CD4-positive, alpha-beta T cell treated with Interleukin-17A for 4 hours (primary cell): ENCODE measurements at regions not wholly inside any gene's neighbourhood (a gene's known extent, or its start where the extent isn't known, plus 50 kb on each side); places are given as distances from the start of the nearest gene placed in this dataset.

Experiments used
- DNase-seq: peaks from one replicate; pipeline ENCODE4 v3.0.0-alpha.2; 2020; ENCODE audit warnings: mixed read lengths

DNA sequence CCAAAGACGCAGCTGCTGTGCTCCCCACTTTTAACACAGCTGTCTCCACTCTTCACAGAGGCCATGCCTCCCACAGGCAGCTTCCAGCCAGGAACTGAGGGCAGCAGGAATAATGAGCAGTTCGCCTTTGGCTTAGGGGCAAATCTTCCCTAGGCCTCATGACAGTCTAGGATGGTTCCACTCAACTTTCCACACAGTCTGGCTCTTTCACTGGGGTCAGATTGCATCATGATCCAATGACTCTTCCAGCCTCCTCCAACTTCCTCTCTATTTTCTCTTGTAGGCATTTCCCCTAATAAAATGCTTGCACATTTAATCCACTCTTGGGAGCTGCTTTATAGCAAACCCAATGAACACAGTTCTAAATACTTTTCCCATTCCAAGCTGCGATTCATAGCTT lies 271.6 kb upstream of the ATP2B1 start:
- no peak for DNase-seq

DNA sequence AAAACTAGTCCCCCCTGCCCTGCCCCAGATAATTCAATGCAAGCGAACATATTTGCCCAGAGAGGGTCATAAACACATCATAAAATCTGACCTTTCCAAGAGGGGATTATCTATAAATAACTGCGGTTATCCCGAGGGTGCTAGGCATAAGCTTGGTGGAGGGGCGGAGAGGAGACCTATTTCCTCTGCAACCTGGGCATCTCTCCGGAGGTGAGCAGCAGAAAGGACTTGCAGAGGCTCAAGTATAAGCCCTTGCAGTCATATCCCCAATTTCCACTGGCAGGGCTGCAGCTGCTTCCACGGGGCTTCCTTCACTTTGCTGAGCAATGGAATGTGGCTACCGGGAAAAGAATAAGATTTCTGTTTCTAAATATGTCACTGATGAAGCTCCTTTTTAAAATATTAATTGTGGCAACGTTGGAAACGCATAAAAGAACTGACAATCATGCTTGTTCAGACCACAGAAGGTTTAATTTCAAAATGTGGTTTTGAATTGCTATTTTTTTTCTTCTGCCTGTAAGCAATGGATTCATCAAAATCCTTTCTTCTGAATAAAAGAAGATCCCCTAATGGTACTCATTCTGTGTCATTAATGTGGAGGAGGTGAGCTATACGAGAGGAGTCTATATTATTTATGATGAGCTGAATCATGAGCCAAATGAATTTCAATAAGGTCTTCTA lies 268.9 kb upstream of the ATP2B1 start:
- no peak for DNase-seq

DNA sequence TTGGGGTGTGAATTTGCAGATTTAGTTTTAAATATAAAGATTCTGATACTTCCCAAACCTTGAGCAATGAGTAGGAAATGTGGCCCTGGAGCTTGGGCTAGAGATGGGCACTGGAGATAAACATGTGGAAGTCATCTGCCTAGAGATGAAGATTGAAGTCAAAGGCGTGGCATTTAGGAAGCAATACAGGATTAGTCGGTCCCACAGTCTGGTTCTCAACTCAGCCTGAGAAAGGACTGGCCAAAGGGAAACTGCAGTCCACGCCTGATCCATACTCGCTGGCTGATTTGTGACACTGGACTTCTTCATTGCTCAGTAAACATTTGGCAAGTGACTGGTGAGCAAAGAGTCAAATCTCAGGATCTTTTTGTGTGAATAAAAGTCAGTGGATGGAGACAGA lies 268.2 kb upstream of the ATP2B1 start:
- DNase-seq: no peak

DNA sequence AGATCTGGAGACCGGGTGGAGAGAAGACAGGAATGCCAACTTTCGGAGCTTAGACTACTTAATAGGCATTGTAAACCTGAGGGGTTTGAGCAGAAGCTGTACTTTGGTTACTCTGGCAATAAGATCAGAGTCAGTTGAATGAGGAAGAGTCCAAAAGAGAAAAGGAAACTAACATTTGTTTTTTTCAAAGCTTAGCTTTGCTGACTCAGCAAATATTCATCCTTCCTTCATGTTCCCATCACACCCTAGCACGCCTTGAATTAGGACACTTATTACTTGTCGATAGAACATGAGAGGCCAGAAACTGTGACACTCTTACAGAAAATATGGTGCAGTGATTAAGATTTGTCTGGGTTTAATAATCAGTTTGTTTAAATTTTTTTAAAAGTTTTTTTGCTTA lies 266.9 kb upstream of the ATP2B1 start:
- DNase-seq: no peak

DNA sequence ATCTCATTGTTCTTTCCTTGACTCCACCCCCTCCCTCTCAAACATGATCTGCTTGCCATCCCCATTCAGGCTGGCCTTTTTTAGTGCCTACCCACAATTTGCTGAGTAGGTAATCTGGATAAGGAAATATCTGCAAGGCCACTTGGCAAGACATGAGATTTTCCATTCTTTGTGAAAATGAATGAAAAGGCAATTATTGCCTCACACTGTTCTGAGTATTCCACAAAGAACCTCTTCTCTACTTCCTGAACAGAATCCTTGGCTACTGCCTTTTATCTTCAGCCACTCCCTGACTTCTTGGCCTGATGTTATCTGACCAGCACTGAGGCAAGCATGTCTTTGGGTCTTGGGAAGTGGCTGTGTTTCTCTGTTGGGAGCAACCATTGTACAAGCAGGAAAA lies 263.2 kb upstream of the ATP2B1 start:
- no peak for DNase-seq

DNA sequence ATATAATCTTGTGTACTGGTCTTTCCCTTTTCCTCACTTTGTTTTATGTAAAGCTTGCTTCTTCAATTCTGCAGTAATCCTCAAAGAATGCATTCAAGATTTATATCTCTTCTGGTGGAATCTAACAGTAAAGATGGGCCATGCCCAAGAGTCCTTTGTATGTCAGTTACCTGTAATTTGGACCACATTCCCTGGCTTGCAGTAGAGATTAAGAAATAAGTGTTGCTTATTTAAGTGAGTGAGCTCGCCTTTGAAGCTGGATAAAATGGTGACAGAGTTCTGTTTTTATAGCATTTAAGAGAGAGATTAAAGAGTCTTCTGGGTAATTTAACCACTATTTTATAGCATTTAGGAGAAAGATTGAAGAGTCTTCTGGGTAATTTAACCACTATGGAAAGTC lies 262.1 kb upstream of the ATP2B1 start:
- DNase-seq: no peak

DNA sequence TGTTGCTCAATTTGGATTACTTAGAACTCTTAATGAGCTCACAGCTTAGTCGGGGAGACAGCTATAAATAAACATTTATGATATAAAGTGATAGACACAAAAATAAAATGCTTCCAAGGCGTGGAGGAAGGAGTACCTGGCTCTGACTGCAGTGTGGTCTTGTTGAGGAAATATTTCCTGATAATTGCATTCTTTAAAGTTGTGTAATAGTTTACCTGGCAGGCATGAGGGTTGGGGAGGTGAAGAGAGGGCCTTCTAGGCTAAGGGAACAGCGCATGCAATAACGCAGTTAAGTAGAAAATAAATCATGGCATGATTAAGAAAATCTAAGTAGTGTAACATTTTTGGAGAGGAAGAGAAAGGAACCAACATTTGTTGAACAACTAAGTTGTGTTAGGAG lies 260.5 kb upstream of the ATP2B1 start:
- DNase-seq: no peak

DNA sequence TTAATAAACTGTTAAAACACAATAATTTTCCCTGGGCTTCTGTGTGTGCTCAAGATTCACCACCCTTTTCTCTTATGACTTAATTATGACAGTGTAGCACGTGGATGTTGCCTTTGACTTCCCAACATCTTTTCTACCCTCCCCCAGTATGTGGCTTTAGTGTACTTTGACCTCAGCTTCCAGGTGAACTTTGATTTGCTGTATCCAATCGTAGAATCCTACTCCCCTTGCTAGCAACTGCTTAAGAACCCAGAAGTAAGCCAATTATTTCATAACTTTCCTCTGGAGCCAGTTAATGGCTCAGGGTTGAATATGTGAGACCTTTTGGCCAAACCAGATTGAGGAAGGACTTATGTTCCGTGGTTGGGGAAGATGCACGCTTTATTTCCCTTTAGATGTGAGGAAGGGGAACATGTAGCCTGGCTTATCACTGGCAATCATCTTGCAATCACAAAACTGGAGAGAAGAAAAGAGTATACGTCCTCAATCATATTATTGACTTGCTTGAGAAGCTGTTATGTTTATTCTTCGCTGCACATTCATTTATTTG lies 259.6 kb upstream of the ATP2B1 start:
- DNase-seq: no peak

DNA sequence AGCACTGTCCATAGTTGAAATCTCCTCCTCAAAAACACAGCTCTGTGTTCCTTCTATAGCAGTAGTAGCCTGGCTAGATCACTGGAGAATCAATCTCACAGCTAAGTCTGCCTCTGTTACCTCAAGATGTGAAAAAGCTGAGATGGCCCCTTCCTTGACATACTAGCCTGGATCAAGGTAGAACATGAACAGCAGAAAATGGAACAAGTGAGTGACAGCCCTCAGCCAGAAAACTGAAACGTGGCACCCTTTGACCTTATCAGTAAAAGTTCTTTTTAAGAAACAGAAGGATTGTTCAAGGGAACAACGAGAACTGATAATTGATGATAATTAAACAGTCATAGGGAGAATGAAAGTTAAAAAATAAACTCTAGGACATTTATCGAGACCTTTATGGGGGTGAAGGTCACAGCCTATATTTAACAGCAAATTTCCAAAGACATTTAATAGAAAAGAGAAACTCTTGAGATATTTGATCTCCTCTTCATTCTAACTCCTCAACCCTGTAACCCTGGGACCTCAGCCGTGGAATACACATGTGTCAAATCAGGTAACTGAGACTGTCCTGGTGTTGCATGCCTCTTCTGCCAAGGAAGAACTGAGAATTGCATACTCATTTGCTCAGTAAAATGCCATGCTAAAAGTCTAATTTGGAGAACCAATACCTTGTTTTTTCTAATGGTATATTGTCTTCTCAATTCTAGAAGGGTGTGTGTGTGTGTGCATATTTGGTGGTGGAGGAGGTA lies 258.0 kb upstream of the ATP2B1 start:
- DNase-seq: no peak

DNA sequence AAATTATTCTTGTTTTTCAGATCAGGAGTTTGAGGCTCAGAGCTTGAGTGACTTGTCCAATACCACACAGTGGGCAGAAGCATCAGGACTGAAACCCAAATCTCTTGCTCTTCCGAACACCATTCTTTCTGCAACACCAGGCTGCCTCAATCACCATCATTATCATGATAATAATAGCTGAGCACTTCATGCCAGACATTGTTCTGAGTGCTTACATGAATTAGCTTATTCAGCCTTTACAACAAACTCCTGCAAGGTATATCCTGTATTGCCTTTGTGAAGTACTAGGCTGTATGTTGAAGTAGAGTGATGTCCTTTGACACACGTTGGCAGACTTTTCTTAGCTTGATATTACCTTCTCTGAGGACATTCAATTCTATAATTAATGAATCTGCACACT lies 257.4 kb upstream of the ATP2B1 start:
- no peak for DNase-seq

DNA sequence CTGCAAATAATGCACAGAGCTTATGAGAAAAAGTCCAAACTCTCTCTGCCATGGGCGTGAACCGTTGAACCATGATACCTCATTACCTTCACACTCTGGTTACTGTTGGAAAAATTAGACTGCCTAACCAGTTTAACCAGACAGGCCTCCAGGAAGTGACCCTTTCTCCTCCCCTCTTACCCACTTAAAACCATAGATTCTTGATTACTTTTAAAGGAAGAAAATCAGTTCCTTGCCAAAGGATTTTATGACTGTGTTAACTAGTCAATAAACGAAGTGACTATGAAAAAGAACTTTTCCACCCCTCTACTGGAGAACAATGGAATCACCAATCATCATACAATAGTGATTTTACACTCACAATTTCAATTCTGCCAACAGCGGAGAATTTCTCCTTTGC lies 254.0 kb upstream of the ATP2B1 start:
- DNase-seq: no peak

DNA sequence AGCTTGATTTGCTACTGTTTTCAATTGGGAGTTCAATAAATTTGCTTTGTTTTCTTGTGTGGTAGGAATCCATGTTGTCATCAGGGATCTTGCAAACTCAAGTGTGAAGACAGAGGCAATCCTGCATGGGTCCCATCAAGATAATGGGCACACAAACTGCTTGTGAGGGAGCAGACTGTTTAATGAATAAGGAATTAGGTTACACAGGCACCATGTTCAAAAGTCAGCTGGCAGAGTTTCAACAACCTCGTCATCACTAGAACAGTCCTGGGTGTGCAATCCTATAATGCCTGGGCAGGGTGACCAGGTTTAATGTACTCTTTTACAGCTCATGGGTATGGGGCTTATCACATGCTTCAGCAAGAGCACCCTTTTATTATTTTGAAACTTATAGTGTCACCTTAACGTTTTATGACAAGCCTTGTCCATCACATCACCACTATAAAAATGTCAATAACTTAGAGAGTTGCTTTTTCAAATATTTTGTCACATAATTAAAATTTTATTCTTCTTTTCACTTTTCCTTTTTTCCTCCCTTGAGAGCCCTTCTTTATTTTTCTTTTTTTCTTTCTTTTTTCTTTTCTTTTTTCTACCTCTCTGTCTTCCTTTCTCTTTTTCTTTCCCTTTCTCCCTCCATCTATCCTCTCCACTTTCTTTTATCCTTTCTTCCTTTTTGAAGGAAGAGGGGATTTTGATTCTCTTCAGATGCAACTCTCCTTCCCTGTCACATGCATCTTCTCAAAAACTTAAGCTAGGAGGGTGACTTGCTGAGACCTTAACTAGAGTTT lies 252.2 kb upstream of the ATP2B1 start:
- no peak for DNase-seq

DNA sequence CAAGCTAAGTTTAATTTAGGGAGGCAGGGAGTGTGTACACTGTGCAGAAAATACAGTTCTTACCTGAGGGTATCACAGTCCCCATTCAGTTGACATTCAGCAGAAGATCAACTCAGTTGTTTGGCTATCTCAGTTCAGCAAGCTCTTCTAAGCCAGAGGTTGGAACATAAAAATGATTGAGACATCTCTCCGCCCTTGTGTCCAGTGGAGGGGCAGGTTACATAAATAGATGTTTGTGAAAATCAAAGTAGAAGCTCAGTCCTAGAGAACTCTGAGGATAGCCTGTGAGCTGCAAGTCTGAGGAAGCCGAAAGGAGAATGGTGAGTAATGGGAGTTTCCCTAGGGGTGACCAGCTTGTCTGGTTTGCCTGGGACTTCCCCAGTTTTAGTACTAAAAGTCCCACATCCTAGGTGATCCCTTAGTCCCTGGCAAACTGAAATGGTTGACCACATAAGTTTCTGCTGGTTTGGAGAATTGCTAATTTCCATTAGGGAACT lies 251.4 kb upstream of the ATP2B1 start:
- no peak for DNase-seq

DNA sequence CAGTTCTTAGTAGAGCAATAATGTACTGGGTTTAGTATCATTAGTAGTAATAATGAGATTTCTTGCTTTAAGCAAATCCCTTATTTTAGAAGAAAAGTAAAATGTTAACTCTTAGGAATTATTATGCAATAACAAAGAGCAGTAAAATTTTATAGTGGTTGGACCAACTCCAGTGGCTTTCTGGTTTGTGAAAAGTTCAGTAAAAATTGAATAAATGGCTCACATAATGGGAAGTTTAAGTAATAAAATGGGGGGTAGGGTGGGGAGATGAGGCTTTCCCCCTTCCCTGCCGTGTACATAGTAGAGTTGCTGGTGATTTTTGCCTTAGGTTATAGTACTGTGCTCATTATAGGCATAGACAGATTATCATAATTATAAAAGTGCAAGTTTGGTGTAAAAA lies 250.5 kb upstream of the ATP2B1 start:
- DNase-seq: no peak

DNA sequence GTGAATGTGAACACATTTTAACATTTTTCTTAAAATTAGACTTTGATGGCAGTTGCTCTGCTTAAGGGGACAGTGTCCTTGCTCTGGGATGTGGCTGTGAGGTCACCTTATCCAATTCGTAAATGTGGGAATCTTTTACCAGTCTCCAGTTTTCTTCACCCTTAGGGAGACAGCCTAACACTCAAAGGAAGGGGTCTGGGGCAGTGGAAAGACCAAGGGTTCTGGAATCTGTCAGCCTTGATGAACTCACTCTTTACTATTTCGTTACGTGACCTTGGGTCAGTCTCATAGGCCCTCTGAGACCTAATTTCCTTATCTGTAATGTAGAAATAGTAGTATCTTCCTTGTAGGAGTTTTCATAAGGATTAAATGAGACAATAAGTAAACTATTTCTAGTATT lies 245.6 kb upstream of the ATP2B1 start:
- DNase-seq: no peak

DNA sequence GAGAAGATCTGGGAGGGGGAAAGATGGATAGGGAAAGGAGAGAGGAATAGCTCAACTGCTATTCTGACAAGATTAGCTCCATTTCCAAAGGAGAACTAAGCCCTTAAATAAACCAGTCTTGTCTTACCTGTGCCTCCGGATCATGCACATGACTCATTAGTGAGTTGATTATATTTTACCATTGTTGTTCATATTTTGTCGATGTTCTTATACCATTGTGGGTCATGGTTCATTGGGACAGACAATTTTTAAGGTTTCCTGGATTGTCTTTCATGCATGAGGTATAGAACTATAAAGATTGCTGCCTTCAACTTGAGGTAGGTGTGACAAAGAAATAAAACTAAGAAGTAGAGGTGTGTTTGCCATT lies 243.0 kb upstream of the ATP2B1 start:
- DNase-seq: no peak

DNA sequence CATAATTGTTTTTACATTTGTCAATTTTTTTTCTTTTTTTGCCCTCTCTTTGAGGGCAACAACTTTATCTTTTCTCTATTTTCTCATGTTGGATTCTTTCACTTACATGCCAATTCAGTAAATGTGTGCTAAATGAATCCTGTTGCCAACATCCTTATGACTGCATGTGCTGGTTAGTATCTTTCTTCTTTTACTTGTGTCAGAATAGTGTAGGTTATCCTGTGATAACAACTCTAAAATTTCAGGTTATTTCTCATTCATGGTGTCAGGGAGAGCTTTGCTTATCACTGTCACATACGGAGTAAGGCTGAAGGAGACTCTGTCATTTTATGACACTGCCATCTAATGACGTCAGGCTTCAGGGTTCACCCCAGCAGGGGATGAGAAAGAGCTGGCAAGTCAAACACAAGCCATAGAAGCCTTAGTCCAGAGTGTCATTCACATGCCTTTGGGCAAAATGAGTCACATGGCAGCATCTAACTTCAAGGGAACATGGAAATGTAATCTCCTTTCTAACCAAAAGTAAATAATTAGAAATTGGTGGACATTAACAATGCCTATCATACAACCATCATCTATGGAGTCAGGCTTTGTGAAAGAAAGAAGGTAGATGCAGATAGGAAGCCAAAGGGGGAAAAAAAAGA lies 242.5 kb upstream of the ATP2B1 start:
- no peak for DNase-seq

DNA sequence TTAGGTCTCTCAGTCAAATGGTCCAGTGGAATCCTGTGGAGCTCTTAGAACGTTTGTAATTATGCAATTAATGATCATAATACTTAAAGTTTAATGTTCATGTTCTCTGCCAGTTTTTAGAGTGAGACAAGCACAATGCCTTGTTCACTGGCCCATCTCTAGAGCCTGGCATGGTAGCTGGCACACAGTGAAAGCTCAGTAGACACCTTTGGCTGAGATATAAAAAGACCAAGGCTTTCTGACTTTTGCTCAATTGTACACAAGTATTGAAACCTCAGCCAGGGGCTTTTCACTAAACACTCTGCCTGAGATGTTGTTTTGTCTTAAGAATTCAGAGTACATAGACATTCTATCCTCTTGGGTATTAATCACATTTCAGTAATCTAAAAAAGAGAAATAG lies 241.8 kb upstream of the ATP2B1 start:
- no peak for DNase-seq

DNA sequence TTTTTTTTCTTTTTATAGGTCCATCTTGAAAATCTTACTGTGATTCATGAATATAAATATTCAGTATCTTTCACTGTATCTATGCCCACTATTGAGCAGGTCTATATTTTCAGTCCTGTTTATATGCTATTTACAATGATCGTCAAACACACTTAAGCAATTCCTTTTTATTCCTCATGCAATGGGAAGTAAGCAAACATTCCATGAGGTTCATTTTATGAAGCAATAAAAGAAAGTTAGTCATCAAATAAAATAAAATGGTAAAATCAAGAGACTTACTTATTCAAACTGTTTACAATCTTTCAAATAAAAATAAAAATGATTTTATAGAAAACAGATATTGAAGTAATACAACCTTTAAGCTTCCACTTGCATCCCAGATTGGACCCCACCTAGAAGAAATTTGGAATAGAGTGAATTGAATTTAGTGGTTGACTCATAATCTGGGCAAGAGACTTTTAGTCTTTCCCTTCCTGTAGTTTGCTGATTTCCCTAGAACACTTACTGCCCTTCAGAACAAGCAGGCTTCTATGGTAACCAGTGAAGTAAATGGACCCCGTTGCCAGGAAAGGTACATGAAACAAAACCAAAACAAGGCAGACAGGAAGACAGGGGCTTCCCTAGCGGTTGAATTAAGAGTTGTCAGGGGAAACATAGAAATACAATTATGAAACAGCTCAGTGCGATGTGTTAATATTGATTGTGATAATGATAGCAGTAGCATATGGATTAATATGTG lies 241.0 kb upstream of the ATP2B1 start:
- peak; percentile 48 for DNase-seq

DNA sequence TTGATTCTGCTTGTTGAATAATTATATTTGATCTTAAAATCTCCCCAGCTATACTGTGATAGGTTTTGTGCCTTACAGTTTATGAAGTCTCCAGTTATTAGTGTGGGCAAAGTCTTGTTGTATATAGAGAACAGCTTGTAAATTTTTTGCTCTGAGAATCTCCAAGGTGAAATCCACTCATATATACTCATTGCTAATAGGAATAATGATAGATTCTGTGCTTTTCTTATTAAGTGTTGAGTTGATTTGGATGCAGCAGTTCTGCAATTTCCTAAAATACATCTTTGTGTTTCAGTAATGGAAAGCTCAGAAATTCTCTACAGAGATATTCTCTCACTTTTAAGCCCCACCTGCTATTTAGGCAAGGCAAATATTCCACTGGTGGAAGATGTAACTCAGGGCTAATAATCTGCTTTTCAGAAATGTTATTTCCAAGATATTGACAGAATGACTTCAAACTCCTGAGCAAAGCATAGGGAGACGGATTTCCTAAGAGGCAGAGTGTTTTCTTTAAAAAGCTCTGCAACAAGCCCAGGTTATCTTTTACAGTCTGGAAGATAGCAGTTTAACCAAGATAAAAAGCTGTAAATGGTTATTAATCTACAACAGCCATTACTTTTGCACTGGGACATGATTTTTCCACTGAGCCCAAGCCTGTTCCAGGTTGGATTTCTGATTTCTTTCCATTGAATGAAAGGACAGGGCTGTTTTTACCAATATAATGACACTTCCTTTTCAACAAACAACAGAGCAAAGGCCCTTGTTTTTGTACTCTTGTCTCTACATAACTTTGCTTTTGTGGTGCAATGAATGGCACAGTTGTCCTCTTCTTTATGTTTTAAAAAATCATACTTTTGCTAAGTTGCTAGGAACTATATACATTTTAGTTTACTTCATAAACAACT lies 239.9 kb upstream of the ATP2B1 start:
- DNase-seq: no peak
